ENCODE measurements at regions not wholly inside any gene's neighbourhood (a gene's known extent, or its start where the extent isn't known, plus 50 kb on each side); places are given as distances from the start of the nearest gene placed in this dataset.

GRCh38 chr2:3040066-3040428, 337.6 kb downstream of the EIPR1 start:
- no peaks in the 10 kb centered on the region for H3K36me3 ChIP-seq (ENCODE audit: control insufficient read depth in 5 of 5, insufficient read depth in 5 of 5, low read length in 5 of 5)
- H3K4me3 ChIP-seq (ENCODE audit: low read depth in 1 of 5, low read length in 5 of 5): no peak overlapping the region
- H3K9ac ChIP-seq (ENCODE audit: low read length in 5 of 5): no peak overlapping the region
- H3K9me3 ChIP-seq (ENCODE audit: control insufficient read depth in 5 of 5, low read length in 5 of 5): peaks cover 0 to under 1% (median 0%) of the 10 kb centered on the region in 5 donors
- H3K27me3 ChIP-seq (ENCODE audit: control insufficient read depth in 5 of 5, insufficient read depth in 4 of 5, low read length in 5 of 5): peaks cover 0 to 17% (median 5%) of the 10 kb centered on the region in 5 donors
- H3K4me1 ChIP-seq (ENCODE audit: control insufficient read depth in 5 of 5, insufficient read depth in 5 of 5, low read length in 5 of 5): peaks cover 0 to 19% (median 4%) of the 10 kb centered on the region in 5 donors
- no peak overlapping the region for H3K27ac ChIP-seq (ENCODE audit: low read depth, low read length)

DNA sequence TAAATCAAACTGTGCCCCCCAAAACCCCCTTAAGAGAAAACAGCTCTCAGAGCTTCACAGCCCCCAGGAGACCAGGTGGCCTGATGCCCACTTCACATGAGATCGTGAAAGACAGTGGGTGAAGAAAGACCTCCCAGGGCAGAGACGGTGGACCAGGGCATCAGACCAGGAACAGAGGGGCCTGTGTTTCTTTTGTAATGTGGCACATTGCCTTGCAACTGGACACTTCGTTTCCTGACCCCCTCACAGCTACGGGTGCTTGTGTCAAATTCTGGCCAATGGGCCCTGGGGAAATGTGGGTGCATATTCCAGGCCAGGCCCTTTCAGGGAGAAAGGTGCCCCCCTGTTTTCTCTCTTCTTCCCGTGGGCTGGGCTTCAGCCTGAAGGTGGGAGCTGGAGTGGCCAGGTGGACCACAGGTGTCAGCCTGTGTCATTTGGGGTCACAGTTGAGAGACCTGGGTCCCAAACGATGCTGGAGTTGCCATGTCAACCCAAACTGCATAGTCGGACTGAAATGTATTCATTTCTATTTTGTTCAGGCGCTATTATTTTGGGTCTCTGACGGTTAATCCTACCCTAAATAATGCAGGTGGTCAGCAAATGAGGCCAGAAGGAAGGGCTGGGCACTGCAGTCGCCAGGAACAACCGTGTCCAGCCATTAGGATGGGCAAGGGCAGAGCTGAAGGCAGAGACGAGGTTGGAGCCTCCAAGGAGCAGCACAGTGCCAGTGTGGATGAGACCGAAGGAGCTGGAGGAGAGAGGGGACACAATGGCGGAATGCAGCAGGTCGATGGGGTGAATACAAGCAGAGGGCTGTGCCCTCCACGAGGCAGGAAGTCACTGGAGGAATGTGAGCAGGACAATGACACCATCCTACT, 338.2 kb downstream of the EIPR1 start:
- H3K27me3 ChIP-seq (ENCODE audit: control insufficient read depth in 5 of 5, insufficient read depth in 4 of 5, low read length in 5 of 5): peaks cover 0 to 17% (median 5%) of the 10 kb centered on the region in 5 donors
- H3K4me1 ChIP-seq (ENCODE audit: control insufficient read depth in 5 of 5, insufficient read depth in 5 of 5, low read length in 5 of 5): peaks cover 0 to 19% (median 4%) of the 10 kb centered on the region in 5 donors
- no peak overlapping the region for H3K27ac ChIP-seq (ENCODE audit: low read depth, low read length)
- H3K9me3 ChIP-seq (ENCODE audit: control insufficient read depth in 5 of 5, low read length in 5 of 5): peaks cover 0 to 2% (median 0%) of the 10 kb centered on the region in 5 donors
- no peaks in the 10 kb centered on the region for H3K36me3 ChIP-seq (ENCODE audit: control insufficient read depth in 5 of 5, insufficient read depth in 5 of 5, low read length in 5 of 5)
- no peak overlapping the region for H3K9ac ChIP-seq (ENCODE audit: low read length in 5 of 5)
- no peak overlapping the region for H3K4me3 ChIP-seq (ENCODE audit: low read depth in 1 of 5, low read length in 5 of 5)

DNA sequence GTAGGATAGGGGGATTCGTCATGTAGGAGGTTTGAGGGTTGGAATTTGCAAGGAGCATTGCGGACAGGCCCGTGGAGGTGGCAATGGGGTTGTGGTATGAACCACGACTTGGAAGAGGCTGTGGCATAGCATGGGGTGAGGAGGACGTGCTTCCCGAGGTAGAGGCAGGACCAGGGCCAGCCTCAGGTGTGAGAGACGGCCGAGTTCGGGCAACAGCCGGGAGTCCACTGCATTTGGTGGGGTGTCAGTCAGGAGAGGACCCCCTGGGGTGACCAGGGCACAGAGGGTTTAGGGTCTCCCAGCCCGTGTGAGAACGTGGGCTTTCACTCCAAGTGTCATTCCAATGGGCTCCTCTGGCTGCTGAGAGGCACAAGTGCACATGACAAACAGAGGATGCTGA, 339.0 kb downstream of the EIPR1 start:
- peaks cover 0 to 2% (median 0%) of the 10 kb centered on the region in 5 donors for H3K9me3 ChIP-seq (ENCODE audit: control insufficient read depth in 5 of 5, low read length in 5 of 5)
- peaks cover 0 to 17% (median 3%) of the 10 kb centered on the region in 5 donors for H3K27me3 ChIP-seq (ENCODE audit: control insufficient read depth in 5 of 5, insufficient read depth in 4 of 5, low read length in 5 of 5)
- H3K4me1 ChIP-seq (ENCODE audit: control insufficient read depth in 5 of 5, insufficient read depth in 5 of 5, low read length in 5 of 5): peaks cover 0 to 19% (median 4%) of the 10 kb centered on the region in 5 donors
- no peak overlapping the region for H3K9ac ChIP-seq (ENCODE audit: low read length in 5 of 5)
- no peak overlapping the region for H3K4me3 ChIP-seq (ENCODE audit: low read depth in 1 of 5, low read length in 5 of 5)
- no peak overlapping the region for H3K27ac ChIP-seq (ENCODE audit: low read depth, low read length)
- no peaks in the 10 kb centered on the region for H3K36me3 ChIP-seq (ENCODE audit: control insufficient read depth in 5 of 5, insufficient read depth in 5 of 5, low read length in 5 of 5)

DNA sequence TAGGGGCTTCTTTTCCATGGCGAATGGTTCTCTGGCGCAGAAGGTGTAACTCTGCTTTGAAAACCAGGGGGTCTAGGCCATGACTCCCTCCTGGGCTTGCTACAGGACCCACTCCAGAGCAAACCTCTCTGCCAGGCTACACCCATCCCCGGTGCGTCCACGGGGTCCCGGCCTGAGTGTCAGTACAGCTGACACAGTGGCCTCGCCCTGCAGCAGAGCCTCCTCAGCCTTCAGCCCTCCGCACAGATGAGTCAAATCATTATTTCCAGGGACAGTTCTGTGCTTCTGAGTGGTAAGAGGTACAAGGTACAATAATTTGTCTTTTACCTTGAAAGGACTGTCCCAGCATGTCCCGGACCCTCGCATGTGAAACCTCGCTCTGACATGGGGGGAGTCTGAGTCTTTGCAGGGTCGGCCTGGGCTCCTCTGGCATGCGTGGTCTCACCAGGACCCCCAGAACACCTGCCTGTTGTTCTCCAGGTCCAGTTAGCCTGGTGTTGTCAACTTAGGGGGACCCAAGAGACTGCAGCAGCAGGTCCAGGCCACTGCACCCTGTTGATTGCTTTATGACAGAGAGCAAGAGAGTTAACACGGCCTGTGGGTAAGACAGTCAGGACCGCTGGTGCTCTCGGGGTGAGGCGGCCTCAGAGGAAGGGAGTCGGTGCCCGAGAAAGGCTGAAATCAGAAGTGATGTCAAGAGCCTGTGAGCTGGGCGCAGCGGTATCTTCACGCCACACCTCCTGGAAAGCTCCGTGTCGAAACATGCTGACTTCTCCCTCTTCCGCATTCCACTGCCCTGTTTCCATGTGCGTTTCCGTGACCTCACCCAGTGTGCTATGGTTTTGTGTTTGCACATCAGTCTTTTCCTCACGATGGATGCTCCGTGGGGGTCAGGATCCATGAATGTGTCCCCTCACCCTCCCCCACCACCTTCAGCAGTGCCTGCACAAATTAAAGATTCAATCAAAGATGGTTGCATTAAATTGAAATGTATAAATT, 340.1 kb downstream of the EIPR1 start:
- H3K36me3 ChIP-seq (ENCODE audit: control insufficient read depth in 5 of 5, insufficient read depth in 5 of 5, low read length in 5 of 5): no peaks in the 10 kb centered on the region
- no peak overlapping the region for H3K27ac ChIP-seq (ENCODE audit: low read depth, low read length)
- peaks cover 0 to 14% (median 3%) of the 10 kb centered on the region in 5 donors for H3K27me3 ChIP-seq (ENCODE audit: control insufficient read depth in 5 of 5, insufficient read depth in 4 of 5, low read length in 5 of 5)
- H3K4me1 ChIP-seq (ENCODE audit: control insufficient read depth in 5 of 5, insufficient read depth in 5 of 5, low read length in 5 of 5): peaks cover 0 to 15% (median 4%) of the 10 kb centered on the region in 5 donors
- no peak overlapping the region for H3K4me3 ChIP-seq (ENCODE audit: low read depth in 1 of 5, low read length in 5 of 5)
- H3K9ac ChIP-seq (ENCODE audit: low read length in 5 of 5): no peak overlapping the region
- H3K9me3 ChIP-seq (ENCODE audit: control insufficient read depth in 5 of 5, low read length in 5 of 5): peaks cover 0 to 5% (median 2%) of the 10 kb centered on the region in 5 donors

- no peak overlapping the region for H3K4me3 ChIP-seq (ENCODE audit: low read depth in 1 of 5, low read length in 5 of 5)
- no peak overlapping the region for H3K9ac ChIP-seq (ENCODE audit: low read length in 5 of 5)
- H3K36me3 ChIP-seq (ENCODE audit: control insufficient read depth in 5 of 5, insufficient read depth in 5 of 5, low read length in 5 of 5): no peaks in the 10 kb centered on the region
- peaks cover 0 to 10% (median 3%) of the 10 kb centered on the region in 5 donors for H3K27me3 ChIP-seq (ENCODE audit: control insufficient read depth in 5 of 5, insufficient read depth in 4 of 5, low read length in 5 of 5)
- H3K27ac ChIP-seq (ENCODE audit: low read depth, low read length): no peak overlapping the region
- peaks cover 0 to 9% (median 2%) of the 10 kb centered on the region in 5 donors for H3K4me1 ChIP-seq (ENCODE audit: control insufficient read depth in 5 of 5, insufficient read depth in 5 of 5, low read length in 5 of 5)
- peaks cover 0 to 5% (median 2%) of the 10 kb centered on the region in 5 donors for H3K9me3 ChIP-seq (ENCODE audit: control insufficient read depth in 5 of 5, low read length in 5 of 5)
Observed at GRCh38 chr2:3036432-3037125, 341.0 kb downstream of the EIPR1 start.

GRCh38 chr2:3035385-3036050, 342.1 kb downstream of the EIPR1 start:
- no peak overlapping the region for H3K9ac ChIP-seq (ENCODE audit: low read length in 5 of 5)
- peaks cover 0 to 5% (median 3%) of the 10 kb centered on the region in 5 donors for H3K9me3 ChIP-seq (ENCODE audit: control insufficient read depth in 5 of 5, low read length in 5 of 5)
- H3K4me3 ChIP-seq (ENCODE audit: low read depth in 1 of 5, low read length in 5 of 5): no peak overlapping the region
- H3K27ac ChIP-seq (ENCODE audit: low read depth, low read length): no peak overlapping the region
- peaks cover 0 to 10% (median 2%) of the 10 kb centered on the region in 5 donors for H3K27me3 ChIP-seq (ENCODE audit: control insufficient read depth in 5 of 5, insufficient read depth in 4 of 5, low read length in 5 of 5)
- peaks cover 0 to 1% (median 0%) of the 10 kb centered on the region in 5 donors for H3K4me1 ChIP-seq (ENCODE audit: control insufficient read depth in 5 of 5, insufficient read depth in 5 of 5, low read length in 5 of 5)
- no peaks in the 10 kb centered on the region for H3K36me3 ChIP-seq (ENCODE audit: control insufficient read depth in 5 of 5, insufficient read depth in 5 of 5, low read length in 5 of 5)

- Histone ChIP-seq H3K27me3 (ENCODE audit: control insufficient read depth in 5 of 5, insufficient read depth in 4 of 5, low read length in 5 of 5) (peaks cover 0 to 9% (median 0%) of the 10 kb centered on the region in 5 donors), H3K4me1 (ENCODE audit: control insufficient read depth in 5 of 5, insufficient read depth in 5 of 5, low read length in 5 of 5) (no peaks in the 10 kb centered on the region), H3K4me3 (ENCODE audit: low read depth in 1 of 5, low read length in 5 of 5) (no peak overlapping the region), H3K9ac (ENCODE audit: low read length in 5 of 5) (no peak overlapping the region), H3K9me3 (ENCODE audit: control insufficient read depth in 5 of 5, low read length in 5 of 5) (peaks cover 0 to 5% (median 5%) of the 10 kb centered on the region in 5 donors), H3K27ac (ENCODE audit: low read depth, low read length) (no peak overlapping the region), H3K36me3 (ENCODE audit: control insufficient read depth in 5 of 5, insufficient read depth in 5 of 5, low read length in 5 of 5) (no peaks in the 10 kb centered on the region)
Observed at GRCh38 chr2:3034856-3035255, 342.8 kb downstream of the EIPR1 start.

DNA sequence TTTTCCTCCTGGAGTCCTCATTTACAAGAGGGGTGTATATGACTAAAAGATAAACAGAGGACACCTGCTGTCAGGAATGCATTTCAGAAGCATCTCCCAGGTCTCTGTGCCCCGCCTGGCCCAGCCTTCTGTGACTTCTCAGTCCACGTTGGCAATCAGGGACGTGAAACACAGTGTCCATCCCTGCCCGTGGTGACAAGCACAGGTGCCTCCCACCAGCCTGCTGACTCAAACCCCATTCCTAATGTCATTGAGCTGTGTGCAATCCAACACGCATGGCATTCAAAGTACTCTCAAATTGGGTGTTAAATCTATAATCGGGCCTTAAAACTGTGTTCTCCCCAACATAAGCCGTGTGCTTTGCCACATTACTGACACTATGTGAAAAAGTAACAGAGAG, 343.2 kb downstream of the EIPR1 start:
- peaks cover 0 to 5% (median 5%) of the 10 kb centered on the region in 5 donors for H3K9me3 ChIP-seq (ENCODE audit: control insufficient read depth in 5 of 5, low read length in 5 of 5)
- no peak overlapping the region for H3K27ac ChIP-seq (ENCODE audit: low read depth, low read length)
- H3K9ac ChIP-seq (ENCODE audit: low read length in 5 of 5): no peak overlapping the region
- H3K4me3 ChIP-seq (ENCODE audit: low read depth in 1 of 5, low read length in 5 of 5): no peak overlapping the region
- H3K4me1 ChIP-seq (ENCODE audit: control insufficient read depth in 5 of 5, insufficient read depth in 5 of 5, low read length in 5 of 5): no peaks in the 10 kb centered on the region
- H3K27me3 ChIP-seq (ENCODE audit: control insufficient read depth in 5 of 5, insufficient read depth in 4 of 5, low read length in 5 of 5): peaks cover 0 to 5% (median 0%) of the 10 kb centered on the region in 5 donors
- H3K36me3 ChIP-seq (ENCODE audit: control insufficient read depth in 5 of 5, insufficient read depth in 5 of 5, low read length in 5 of 5): no peaks in the 10 kb centered on the region

DNA sequence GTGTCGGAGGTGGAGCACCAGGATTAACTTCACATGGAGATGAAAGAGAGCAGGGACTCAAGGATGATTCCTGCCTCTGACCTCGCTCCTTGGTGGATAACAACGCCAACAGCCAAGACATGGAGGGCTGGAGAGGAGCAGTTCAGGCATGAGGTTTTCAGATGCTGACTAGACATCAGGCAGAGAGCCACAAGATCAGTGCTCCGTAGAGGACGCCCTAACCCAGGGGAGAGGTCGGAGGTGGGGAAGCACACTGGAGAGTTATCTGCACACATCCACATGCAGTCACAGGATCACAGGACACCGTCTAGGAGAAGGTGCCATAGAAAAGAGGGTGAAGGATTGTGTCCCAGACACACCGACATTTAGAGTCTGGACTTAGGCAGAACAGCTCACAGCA, 344.3 kb downstream of the EIPR1 start:
- peaks cover 0 to 5% (median 5%) of the 10 kb centered on the region in 5 donors for H3K9me3 ChIP-seq (ENCODE audit: control insufficient read depth in 5 of 5, low read length in 5 of 5)
- H3K36me3 ChIP-seq (ENCODE audit: control insufficient read depth in 5 of 5, insufficient read depth in 5 of 5, low read length in 5 of 5): no peaks in the 10 kb centered on the region
- no peaks in the 10 kb centered on the region for H3K27me3 ChIP-seq (ENCODE audit: control insufficient read depth in 5 of 5, insufficient read depth in 4 of 5, low read length in 5 of 5)
- no peak overlapping the region for H3K9ac ChIP-seq (ENCODE audit: low read length in 5 of 5)
- H3K4me1 ChIP-seq (ENCODE audit: control insufficient read depth in 5 of 5, insufficient read depth in 5 of 5, low read length in 5 of 5): no peaks in the 10 kb centered on the region
- no peak overlapping the region for H3K4me3 ChIP-seq (ENCODE audit: low read depth in 1 of 5, low read length in 5 of 5)
- no peak overlapping the region for H3K27ac ChIP-seq (ENCODE audit: low read depth, low read length)
